ENCODE measurements at regions not wholly inside any gene's neighbourhood (a gene's known extent, or its start where the extent isn't known, plus 50 kb on each side); places are given as distances from the start of the nearest gene placed in this dataset.
"Not testable (repeated sequence)": the region's sequence is repeated elsewhere in the genome, so short reads cannot be mapped to it uniquely, and the experiment has no call there.

GRCh38 chr3:5687230-5687629 lies 499.7 kb downstream of the EDEM1 start:
- DNase-seq = no peak

DNA sequence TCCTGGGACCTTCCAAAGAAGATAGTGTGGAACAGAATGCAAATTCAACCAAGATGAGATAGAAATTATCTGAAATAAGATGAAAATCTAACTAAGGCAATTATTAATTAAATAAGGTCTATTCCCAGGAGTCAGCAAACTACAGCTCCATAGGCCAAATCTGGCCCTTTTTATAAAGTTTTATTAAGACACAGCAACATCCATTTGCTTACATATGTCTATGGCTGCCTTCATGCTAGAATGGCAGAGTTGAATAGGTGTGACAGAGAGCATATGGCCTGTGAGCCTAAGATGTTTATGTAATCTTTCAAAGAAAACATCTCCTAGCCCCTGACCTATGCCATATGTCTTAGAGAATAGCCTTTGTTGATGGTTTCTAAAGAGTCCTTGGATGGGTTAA lies 503.0 kb downstream of the EDEM1 start:
- DNase-seq = no peak

- no peak for DNase-seq
Measured at GRCh38 chr3:5690904-5691532, 503.5 kb downstream of the EDEM1 start.

GRCh38 chr3:5692446-5692845 lies 504.9 kb downstream of the EDEM1 start:
- no peak for DNase-seq

DNA sequence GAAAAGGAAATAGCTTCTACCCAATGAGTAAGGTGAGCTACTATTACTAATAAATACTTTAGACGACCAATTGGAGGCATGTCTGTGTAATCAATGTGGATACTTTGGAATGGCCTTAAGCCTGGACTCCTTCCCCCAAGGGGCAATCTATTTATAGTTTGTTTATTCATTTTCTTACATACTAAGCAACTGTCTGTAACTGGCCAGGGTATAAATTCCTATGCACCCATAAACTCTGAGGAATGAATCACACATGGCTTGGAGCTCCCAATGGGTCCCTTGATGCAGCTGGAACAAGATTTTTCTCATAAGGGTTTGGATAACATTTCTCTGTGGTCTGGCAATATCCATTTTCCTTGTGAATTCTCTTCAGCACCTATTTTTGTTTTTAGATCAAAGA lies 506.8 kb downstream of the EDEM1 start:
- DNase-seq = no peak

DNA sequence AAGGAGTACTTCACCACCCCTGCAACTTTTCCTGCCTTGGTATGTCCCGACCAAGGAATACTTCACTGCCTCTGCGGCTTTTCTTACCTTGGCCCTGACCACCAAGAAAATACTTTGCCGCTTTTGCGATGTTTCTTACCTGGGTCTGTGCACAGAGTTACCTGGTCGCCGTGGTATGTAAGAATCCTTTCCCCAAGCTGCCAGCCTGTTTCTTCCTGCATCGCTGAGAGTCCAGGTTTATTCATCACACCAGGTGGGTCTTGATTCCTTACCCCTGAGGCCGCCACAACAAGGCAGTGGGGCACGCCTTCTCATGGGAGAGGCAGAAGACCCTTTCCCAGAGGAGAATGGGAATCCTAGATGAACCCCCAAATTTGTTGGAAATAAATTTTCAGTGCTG lies 511.3 kb downstream of the EDEM1 start:
- no peak for DNase-seq

DNA sequence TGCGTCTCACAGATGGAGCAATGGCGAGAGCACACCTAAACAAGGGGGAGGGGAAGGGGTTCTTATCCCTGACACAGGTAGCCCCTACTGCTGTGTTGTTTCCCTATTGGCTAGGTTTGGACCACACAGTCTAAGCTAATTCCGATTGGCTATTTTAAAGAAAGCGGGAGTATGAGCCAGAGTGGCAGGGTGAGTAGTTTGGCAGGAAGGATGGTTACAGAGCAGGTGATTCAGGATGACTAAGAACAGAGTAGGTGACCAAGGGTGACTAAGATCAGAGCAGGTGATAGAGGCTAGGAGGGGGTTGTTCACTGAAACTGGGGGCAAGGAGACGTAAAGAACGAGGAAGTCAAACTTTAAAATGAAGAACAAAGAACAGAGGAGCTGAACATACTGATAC lies 511.8 kb downstream of the EDEM1 start:
- DNase-seq = no peak

DNA sequence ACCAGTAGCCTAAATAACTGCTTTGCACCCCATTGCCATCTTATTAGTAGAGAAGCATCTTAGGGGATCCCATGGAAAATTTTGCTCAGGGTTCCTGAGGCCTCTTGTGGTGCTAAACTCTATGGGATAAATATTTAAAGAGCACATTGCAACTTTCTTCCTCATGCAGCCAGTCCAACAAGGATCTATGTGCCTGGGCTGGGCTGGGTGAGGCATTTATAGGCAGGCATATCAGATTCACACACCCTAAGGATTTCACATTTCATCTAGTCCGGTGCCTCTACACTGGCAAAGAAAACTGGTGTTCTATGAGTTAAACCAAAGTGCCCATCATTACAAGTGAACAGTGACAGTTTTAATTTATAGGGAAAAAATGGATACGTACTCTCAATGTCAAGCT lies 512.3 kb downstream of the EDEM1 start:
- no peak for DNase-seq

DNA sequence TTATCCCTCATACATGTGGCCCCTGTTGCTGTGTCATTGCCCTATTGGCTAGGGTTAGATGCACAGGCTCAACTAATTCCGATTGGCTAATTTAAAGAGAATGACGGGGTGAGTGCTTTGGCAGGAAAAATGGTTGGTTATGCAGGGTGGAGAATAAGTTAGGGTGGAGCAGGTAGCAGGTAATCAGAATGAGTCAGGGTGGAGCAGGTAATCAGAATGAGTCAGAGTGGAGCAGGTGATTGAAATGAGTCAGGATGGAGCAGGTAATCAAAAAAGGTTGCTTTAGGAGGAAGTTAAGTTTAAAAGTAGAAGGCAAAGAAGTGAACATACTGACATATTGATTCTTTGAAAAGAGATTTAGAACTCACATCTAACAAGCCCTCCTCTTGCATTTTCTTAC lies 513.5 kb downstream of the EDEM1 start:
- DNase-seq = not testable (repeated sequence)

- no peak for DNase-seq
Measured at GRCh38 chr3:5707794-5708193, 520.3 kb downstream of the EDEM1 start.

DNA sequence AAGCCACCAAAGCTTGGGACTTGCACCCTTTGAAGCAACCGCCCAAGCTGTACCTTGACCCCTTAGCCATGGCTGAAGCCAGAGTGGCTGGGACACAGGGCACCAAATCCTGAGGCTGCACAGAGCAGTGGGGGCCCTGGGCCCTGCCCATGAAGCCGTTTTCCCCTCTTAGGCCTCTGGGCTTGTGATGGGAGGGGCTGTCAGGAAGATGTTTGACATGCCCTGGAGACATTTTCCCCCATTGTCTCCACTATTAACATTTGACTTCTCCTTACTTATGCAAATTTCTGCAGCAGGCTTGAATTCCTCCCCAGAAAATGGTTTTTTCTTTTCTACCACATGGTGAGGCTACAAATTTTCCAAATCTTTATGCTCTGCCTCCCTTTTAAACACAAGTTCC lies 522.2 kb downstream of the EDEM1 start:
- DNase-seq = no peak

GRCh38 chr3:5710718-5711117 lies 523.2 kb downstream of the EDEM1 start:
- no peak for DNase-seq

- DNase-seq = no peak
Measured at GRCh38 chr3:5717254-5717653, 529.7 kb downstream of the EDEM1 start.

DNA sequence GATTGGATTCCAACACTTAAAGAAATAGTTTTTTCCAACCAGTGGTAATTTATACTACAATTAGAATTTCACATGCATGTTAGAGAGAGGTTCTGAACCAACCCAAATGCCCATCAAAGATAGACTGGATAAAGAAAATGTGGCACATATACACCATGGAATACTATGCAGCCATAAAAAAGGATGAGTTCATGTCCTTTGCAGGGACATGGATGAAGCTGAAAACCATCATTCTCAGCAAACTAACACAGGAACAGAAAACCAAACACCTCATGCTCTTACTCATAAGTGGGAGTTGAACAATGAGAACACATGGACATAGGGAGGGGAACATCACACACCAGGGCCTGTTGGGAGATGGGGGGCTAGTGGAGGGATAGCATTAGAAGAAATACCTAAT lies 532.2 kb downstream of the EDEM1 start:
- DNase-seq = not testable (repeated sequence)

- DNase-seq = no peak
Measured at GRCh38 chr3:5725801-5726200, 538.3 kb downstream of the EDEM1 start.

GRCh38 chr3:5726621-5727020 lies 539.1 kb downstream of the EDEM1 start:
- DNase-seq = no peak

- DNase-seq = no peak
Measured at GRCh38 chr3:5727743-5728484, 540.4 kb downstream of the EDEM1 start.

DNA sequence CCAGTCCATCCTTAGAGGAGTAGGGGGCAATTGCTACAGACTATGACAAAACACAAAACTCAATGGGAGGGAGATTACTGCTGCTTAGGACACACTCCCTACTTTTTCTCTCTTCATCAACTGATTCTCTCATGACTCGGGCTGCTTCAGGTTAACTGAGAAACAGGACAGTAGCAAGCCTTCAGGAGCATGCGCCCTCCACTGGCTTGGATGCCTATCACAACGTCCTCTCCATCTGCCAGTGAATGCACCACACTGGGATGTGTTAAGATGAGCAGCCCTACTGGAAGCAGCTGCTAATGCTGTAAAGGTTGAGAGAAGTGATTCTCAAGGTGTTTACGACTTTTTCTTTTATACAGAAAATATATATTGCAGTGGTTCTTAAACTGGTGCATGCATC lies 542.3 kb downstream of the EDEM1 start:
- no peak for DNase-seq

DNA sequence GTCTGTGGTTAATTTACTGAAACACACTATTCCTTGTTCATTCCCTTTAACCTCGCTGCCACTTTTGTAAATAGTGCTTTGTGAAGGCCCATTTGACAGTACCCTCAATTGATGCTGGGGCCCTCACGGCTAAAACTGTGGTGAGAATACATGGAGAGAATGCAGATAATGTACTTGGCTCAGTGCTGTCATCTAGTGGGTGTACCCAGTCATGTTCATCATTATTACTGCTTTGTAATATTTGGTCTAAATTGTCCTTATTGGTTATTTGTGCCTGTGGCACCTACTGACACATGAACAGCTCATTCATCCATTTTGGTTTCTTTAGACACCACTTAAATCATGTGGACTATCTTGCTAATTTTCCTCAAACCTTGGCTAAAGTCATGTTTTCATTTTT lies 543.6 kb downstream of the EDEM1 start:
- no peak for DNase-seq

DNA sequence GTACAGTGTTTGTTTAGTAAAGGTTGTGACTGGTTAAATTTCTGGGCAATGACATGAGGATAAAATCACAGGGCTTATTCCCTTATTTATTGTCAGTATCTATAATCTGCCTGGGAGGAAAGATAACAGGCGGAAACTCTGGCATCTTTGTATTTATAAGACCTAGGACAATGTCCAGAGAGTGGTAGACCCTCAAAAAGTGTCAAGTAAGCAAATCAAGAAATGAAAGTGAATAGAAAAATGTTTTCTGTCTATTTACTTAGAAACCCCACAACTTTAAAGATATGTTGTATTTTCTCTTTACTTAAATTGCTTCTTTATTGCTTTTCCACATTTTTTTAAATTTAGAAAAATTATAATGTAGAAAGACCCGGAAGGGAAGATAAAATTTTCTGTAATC lies 544.6 kb downstream of the EDEM1 start:
- no peak for DNase-seq

DNA sequence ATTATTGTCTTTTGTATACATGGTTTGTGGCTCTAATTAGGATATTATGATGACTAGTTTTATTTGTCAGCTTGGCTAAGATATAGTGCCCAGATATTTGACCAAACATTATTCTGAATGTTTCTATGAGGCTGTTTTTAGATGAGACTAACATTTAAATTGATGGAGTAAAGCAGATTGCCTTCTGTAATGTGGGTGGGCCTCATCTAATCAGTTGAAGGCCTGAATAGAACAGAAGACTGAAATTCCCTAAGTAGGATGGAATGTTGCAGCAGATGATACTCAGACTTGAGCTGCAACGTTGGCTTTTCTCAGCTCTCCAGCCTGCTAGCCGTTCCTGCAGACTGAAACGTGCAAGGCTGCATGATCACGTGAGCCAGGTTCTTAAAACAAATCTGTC lies 546.5 kb downstream of the EDEM1 start:
- no peak for DNase-seq

- no peak for DNase-seq
Measured at GRCh38 chr3:5735896-5736295, 548.4 kb downstream of the EDEM1 start.

GRCh38 chr3:5739299-5739935 lies 551.9 kb downstream of the EDEM1 start:
- DNase-seq = no peak
